Astrocyte of the cerebellum (primary cell): ENCODE measurements at regions not wholly inside any gene's neighbourhood (a gene's known extent, or its start where the extent isn't known, plus 50 kb on each side); places are given as distances from the start of the nearest gene placed in this dataset.
"Not testable (repeated sequence)": the region's sequence is repeated elsewhere in the genome, so short reads cannot be mapped to it uniquely, and the experiment has no call there.

Experiments used
- DNase-seq: peaks from one replicate; pipeline ENCODE4 v3.0.0-alpha.2; 2011; ENCODE audit warnings: low read depth
- H3K4me3 ChIP-seq: 2 replicates; pipeline ENCODE4 v1.5.1; 2011; ENCODE audit warnings: mild to moderate bottlenecking, low read depth, low read length, moderate library complexity
- CTCF ChIP-seq: IDR thresholded peaks from 2 replicates; pipeline ENCODE4 v1.5.1; 2012; ENCODE audit warnings: low read length, low read depth, moderate library complexity, mild to moderate bottlenecking; ENCODE audit errors: missing control alignments
- in situ Hi-C: cut with HindIII; loops from 2 replicates; pipeline ENCODE4 v1.10.0; 2017; ENCODE audit warnings: low sequenced_read_pairs

GRCh38 chr13:72555601-72556000, 171.8 kb downstream of the MZT1 start:
- TF ChIP-seq CTCF = no peak
- DNase-seq = no peak
- no peak overlapping the region for H3K4me3 ChIP-seq
- in situ Hi-C loops = no loop called here

GRCh38 chr13:72552731-72553130, 174.7 kb downstream of the MZT1 start:
- no peak for DNase-seq
- TF ChIP-seq CTCF = no peak
- in situ Hi-C loops = no loop called here
- no peak overlapping the region for H3K4me3 ChIP-seq

- in situ Hi-C loops, H3K4me3 ChIP-seq, DNase-seq: not testable (repeated sequence)
Measured at GRCh38 chr13:72545895-72546294, 181.5 kb downstream of the MZT1 start.

GRCh38 chr13:72545030-72545719, 182.3 kb downstream of the MZT1 start:
- no peak overlapping the region for H3K4me3 ChIP-seq
- DNase-seq = no peak
- no peak for TF ChIP-seq CTCF
- in situ Hi-C loops = no loop called here

GRCh38 chr13:72544042-72544441, 183.4 kb downstream of the MZT1 start:
- DNase-seq = no peak
- no peak overlapping the region for H3K4me3 ChIP-seq
- no peak for TF ChIP-seq CTCF
- in situ Hi-C loops = no loop called here

GRCh38 chr13:72542241-72542640, 185.2 kb downstream of the MZT1 start:
- H3K4me3 ChIP-seq = no peak overlapping the region
- no peak for TF ChIP-seq CTCF
- in situ Hi-C loops = no loop called here
- DNase-seq = no peak

- TF ChIP-seq CTCF = no peak
- in situ Hi-C loops = no loop called here
- DNase-seq = no peak
Measured at GRCh38 chr13:72541674-72542073, 185.8 kb downstream of the MZT1 start.

More at GRCh38 chr13:72541674-72542073, 185.8 kb downstream of the MZT1 start:
- H3K4me3 ChIP-seq = no peak overlapping the region
